IPS-18c (cell line): ENCODE measurements at regions not wholly inside any gene's neighbourhood (a gene's known extent, or its start where the extent isn't known, plus 50 kb on each side); places are given as distances from the start of the nearest gene placed in this dataset.
"Not testable (repeated sequence)": the region's sequence is repeated elsewhere in the genome, so short reads cannot be mapped to it uniquely, and the experiment has no call there.

ENCODE experiments used
- H3K4me3 ChIP-seq: 2 replicates; pipeline ENCODE4 v1.7.0; 2013; ENCODE audit warnings: low read depth, mild to moderate bottlenecking, low read length, moderate library complexity; ENCODE audit not compliant: insufficient read depth
- H3K9me3 ChIP-seq: one replicate; pipeline ENCODE4 v1.6.1; 2013; ENCODE audit warnings: mild to moderate bottlenecking, low read length, moderate library complexity; ENCODE audit not compliant: control insufficient read depth, insufficient read depth

GRCh38 chrX:115840729-115841409, 279.9 kb downstream of the PLS3 start:
- not testable (repeated sequence) for H3K4me3 ChIP-seq, H3K9me3 ChIP-seq

DNA sequence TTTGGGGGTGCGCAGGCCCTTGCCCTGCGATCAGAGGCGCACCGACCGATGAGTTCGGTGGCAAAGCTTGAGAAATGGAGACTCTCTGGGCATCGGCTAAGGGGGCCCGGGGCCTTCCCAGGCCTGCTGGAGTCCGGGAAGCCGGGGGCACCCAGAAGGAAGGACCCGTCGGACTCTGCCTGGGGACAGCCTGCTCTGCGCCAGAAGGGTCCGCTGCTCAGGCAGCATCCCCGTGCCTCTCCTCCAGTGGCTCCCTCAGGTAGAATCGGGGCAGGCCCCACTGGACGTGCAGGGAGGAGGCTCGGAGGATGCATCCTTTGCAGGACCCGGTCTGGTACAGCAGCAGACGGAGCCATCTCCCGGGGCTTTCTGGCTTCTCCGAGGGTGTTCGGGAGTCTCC, 290.0 kb downstream of the PLS3 start:
- not testable (repeated sequence) for H3K4me3 ChIP-seq, H3K9me3 ChIP-seq

DNA sequence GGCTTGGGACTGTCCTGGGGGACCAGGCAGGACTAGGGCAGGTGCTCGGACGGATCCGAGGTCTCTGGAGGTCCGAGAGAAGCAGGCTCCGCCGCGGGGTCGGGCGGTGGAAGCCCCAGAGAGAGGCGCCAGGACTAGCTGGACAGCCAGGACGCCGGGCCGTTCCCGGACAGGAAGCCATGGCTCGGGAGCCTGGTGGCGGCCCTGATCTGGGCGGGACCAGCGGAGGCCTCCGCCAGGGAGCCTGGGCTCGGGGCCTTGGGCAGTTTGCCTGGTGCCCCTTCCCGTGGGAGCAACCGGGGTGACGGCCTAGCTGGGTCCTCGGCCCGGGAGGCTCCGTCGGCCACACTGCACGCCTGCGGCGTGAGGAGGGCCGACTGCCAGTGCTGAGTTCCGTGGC, 292.3 kb downstream of the PLS3 start:
- H3K4me3 ChIP-seq, H3K9me3 ChIP-seq: not testable (repeated sequence)

DNA sequence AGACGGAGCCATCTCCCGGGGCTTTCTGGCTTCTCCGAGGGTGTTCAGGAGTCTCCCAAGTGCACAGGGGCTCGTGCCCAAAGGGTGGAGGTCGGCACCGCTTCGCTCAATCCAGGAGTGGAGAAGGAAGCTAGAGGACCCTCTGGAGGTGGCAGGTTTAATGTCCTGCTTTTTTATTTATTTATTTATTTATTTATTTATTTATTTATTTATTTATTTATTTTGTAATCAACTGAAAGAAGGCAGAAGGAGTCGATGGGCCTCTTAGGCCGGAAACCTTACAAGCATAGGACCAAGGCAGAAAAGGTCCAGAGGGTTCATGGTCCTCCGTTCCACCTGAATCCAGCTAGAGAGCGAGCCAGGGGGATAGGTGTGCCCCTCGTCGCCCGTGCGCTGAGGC, 289.4 kb upstream of the AGTR2 start:
- not testable (repeated sequence) for H3K4me3 ChIP-seq, H3K9me3 ChIP-seq

DNA sequence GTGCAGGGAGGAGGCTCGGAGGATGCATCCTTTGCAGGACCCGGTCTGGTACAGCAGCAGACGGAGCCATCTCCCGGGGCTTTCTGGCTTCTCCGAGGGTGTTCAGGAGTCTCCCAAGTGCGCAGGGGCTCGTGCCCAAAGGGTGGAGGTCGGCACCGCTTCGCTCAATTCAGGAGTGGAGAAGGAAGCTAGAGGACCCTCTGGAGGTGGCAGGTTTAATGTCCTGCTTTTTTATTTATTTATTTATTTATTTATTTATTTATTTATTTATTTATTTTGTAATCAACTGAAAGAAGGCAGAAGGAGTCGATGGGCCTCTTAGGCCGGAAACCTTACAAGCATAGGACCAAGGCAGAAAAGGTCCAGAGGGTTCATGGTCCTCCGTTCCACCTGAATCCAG, 286.4 kb upstream of the AGTR2 start:
- H3K9me3 ChIP-seq, H3K4me3 ChIP-seq: not testable (repeated sequence)

- not testable (repeated sequence) for H3K9me3 ChIP-seq, H3K4me3 ChIP-seq
Observed at GRCh38 chrX:115888041-115888440, 282.5 kb upstream of the AGTR2 start.

DNA sequence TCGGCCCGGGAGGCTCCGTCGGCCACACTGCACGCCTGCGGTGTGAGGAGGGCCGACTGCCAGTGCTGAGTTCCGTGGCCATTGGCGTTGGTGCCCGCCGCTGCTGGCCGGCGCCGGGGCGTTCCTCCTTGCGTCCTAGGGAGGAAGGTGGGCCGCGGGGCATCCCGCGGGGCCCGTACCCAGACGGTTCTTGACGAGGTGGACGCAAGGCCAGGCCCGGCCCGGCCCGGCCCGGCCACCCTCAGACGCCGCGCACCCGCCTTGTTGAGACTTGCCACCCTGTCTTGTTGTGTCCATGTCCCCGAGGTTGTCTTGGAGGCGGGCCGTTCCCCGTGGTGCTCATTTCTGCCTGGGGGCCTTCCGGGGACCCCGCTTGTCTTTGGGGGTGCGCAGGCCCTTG, 282.0 kb upstream of the AGTR2 start:
- H3K9me3 ChIP-seq, H3K4me3 ChIP-seq: not testable (repeated sequence)

DNA sequence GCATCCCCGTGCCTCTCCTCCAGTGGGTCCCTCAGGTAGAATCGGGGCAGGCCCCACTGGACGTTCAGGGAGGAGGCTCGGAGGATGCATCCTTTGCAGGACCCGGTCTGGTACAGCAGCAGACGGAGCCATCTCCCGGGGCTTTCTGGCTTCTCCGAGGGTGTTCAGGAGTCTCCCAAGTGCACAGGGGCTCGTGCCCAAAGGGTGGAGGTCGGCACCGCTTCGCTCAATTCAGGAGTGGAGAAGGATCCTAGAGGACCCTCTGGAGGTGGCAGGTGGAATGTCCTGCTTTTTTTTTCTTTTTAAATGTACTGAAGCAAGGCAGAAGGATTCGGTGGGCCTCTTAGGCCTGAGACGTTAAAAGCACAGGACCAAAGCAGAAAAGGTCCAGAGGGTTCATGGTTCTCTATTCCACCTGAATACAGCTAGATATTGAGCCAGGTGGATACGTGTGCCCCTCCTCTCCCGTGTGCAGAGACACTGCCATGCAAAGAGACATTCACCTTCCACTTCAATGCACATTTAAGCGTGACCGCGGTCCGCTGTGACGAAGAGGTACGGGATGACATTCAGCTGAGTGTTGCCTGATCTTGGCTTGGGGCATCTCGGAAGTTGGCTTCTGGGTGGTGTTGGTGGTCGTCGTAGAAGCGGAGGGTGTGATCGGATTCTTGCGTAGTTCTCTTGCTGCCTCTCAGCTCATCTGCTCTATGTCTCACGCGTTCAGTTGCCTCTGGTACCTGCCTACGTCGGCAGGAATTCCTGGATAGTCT, 281.2 kb upstream of the AGTR2 start:
- no peak overlapping the region for H3K4me3 ChIP-seq

DNA sequence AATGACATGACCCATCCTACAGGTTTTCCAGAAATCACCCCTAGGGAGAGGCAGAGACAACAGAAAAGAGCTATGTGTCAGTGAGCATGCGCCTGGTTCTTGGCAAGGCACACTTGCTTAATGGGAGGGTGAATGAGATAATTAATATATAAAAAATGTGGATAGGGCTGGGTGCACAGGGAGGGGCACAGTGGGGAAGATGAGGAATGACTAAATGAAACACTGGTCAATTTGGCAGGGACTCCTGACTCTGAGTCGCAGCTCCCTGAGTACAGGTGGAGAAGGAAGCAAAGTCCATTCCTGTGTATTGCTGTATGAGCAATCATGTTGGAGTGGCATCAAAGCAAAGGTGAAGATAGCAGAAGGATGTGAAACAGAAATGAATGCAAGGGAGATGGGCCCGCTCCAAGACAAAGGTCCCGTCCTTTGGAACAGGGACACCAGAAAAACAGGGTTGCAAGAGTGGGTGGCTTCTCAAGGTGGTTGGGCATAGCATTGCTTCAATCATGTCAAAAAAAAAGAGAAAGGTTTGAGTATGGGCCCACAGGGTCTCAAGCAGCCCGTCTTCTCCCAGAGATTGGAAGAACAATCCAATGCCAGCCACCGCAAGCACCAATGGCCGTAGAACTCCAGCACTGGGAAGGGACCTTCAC, 278.4 kb upstream of the AGTR2 start:
- Histone ChIP-seq H3K4me3 (no peak overlapping the region), H3K9me3 (peaks cover 3% of the 10 kb centered on the region)

More for the DNA sequence above, 281.2 kb upstream of the AGTR2 start:
- H3K9me3 ChIP-seq = peaks cover 3% of the 10 kb centered on the region

DNA sequence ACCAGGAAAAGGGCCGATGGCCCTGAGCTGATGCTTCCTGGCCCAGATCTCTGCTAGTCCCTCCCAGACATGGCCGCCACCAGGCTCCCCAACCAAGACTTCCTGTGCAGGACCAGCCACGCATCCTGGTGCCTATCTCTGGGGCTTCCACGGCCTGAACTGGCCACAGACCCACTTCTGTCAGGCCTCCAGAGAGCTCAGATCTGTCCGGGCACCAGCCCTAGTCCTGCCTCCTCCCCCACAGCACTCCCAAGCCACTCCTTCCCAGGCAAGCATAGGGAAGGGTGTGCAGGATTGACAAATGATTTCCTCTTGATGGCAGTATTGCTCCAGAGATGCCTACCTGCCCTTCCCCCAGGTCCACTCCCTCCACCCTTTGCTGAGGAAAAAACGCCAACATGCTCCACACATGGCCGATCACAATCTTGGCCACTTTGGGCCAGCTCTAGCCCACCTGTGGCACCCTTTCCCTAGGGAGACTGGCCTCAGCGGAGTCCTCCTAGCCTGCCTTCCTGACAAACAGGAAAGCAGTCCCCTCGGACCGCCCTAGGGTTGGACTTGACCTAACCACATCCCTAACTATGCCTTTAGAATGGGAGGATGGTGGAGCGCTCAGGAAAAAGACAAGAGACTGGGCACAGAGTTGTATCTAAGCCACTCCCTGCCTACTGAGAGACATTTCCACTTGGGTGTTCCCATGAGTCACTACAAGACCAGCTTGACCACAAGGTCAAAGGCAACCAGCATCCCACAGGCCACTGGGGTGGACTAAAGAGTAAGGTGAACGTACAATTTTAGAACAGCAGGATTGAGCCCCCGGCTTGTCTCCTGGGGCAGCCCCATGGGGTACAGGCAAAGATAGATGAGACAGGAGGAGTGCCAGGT, 277.5 kb upstream of the AGTR2 start:
- Histone ChIP-seq H3K4me3 (no peak overlapping the region), H3K9me3 (peaks cover 3% of the 10 kb centered on the region)

GRCh38 chrX:115894087-115894486, 276.5 kb upstream of the AGTR2 start:
- H3K9me3 ChIP-seq = peaks cover 3% of the 10 kb centered on the region
- no peak overlapping the region for H3K4me3 ChIP-seq

GRCh38 chrX:115895678-115896329, 274.7 kb upstream of the AGTR2 start:
- Histone ChIP-seq H3K4me3 (no peak overlapping the region), H3K9me3 (no peaks in the 10 kb centered on the region)

GRCh38 chrX:115896362-115896761, 274.2 kb upstream of the AGTR2 start:
- Histone ChIP-seq H3K4me3 (no peak overlapping the region), H3K9me3 (no peaks in the 10 kb centered on the region)

GRCh38 chrX:115897956-115898355, 272.6 kb upstream of the AGTR2 start:
- H3K9me3 ChIP-seq = no peaks in the 10 kb centered on the region
- H3K4me3 ChIP-seq = no peak overlapping the region

DNA sequence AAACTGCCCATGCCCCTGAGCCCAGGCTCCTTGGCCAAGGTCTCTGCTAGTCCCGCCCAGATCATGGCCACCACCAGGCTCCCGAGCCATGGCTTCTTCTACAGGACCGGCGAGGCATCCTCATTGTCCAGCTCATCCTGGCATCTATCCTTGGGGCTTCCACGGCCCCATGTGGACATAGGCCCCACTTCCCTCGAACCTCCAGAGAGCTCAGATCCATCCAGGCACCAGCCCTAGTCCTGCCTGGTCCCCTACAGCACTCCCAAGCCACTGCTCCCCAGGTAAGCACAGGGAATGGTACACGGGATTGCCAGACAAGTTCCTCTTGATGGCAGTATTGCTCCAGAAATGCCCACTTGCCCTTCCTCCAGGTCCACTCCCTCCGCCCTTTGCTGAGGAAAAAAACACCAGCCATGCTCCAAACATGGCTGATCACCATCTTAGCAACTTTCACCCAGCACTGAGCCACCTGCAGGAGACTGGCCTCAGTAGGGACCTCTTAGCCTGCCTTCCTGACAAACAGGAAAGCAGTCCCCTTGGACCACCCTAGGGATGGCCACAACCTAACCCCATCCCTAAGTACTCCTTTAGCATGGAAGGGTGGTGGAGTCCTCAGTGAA, 272.1 kb upstream of the AGTR2 start:
- Histone ChIP-seq H3K9me3 (no peaks in the 10 kb centered on the region), H3K4me3 (no peak overlapping the region)

DNA sequence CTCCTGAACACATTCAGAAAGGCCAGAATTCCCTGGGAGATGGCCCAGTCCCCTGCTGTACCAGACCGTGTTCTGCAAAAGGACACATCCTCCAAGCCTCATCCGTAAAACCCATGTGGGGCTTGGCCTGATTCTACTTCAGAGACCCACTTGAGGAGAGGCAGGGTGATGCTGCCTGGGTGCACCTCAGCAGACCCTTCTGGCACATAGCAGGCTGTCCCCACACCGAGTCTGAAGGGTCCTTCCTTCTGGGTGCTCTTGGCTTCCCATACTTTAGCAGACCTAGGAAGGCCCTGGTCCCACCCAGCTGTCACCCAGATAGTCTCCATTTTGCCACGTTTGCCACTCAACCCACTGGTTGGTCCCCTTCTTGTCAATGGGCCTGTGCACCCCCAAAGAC, 270.1 kb upstream of the AGTR2 start:
- Histone ChIP-seq H3K9me3 (no peaks in the 10 kb centered on the region), H3K4me3 (no peak overlapping the region)

DNA sequence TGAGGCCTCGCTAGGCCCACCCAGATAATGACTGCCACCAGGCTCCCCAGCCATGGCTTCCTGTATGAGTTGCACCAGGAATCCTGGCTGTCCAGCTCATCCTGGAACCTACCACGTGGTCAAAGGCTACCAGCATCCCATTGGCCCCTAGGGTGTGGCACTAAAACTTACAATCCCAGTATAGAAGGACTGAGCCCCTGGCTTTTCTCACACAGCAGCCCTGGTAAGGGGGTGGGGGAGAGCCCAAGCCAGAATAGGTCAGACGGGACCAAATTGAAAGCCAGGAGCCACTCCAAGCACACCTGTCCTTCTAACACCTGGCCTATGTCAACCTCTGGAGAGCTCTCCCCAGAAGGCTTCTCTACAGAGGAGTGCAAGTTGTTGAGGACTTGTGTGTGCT, 269.3 kb upstream of the AGTR2 start:
- no peaks in the 10 kb centered on the region for H3K9me3 ChIP-seq
- no peak overlapping the region for H3K4me3 ChIP-seq
